HG02798 (cell line): ENCODE measurements at regions not wholly inside any gene's neighbourhood (a gene's known extent, or its start where the extent isn't known, plus 50 kb on each side); places are given as distances from the start of the nearest gene placed in this dataset.
A peak's percentile ranks its signal among the peaks of the same experiment; 100 is the strongest.
"Not testable (repeated sequence)": the region's sequence is repeated elsewhere in the genome, so short reads cannot be mapped to it uniquely, and the experiment has no call there.

Experiments
- ATAC-seq: cut with Tn5 transposase; IDR thresholded peaks from one replicate; pipeline ENCODE4 v1.9.1; 2021; ENCODE audit warnings: mild to moderate bottlenecking; ENCODE audit not compliant: unreplicated experiment, poor library complexity

- no peak for ATAC-seq
Observed at GRCh38 chr3:187849016-187849654, 103.9 kb upstream of the BCL6 start.

- no peak for ATAC-seq
Observed at GRCh38 chr3:187850258-187850921, 105.1 kb upstream of the BCL6 start.

GRCh38 chr3:187852842-187853730 is 107.8 kb upstream of the BCL6 start:
- ATAC-seq, result no peak

- ATAC-seq, result no peak
Observed at GRCh38 chr3:187855131-187855530, 109.9 kb upstream of the BCL6 start.

- ATAC-seq, result no peak
Observed at GRCh38 chr3:187856555-187856954, 111.3 kb upstream of the BCL6 start.

- ATAC-seq, result no peak
Observed at GRCh38 chr3:187858041-187858440, 112.8 kb upstream of the BCL6 start.

- no peak for ATAC-seq
Observed at GRCh38 chr3:187858711-187859110, 113.4 kb upstream of the BCL6 start.

GRCh38 chr3:187862701-187863277 is 117.5 kb upstream of the BCL6 start:
- not testable (repeated sequence) for ATAC-seq

- peak; percentile 52 for ATAC-seq
Observed at GRCh38 chr3:187870360-187871203, 125.3 kb upstream of the BCL6 start.

GRCh38 chr3:187871204-187871591 is 125.9 kb upstream of the BCL6 start:
- ATAC-seq, result no peak

- ATAC-seq, result no peak
Observed at GRCh38 chr3:187871848-187872247, 126.6 kb upstream of the BCL6 start.

- ATAC-seq, result no peak
Observed at GRCh38 chr3:187873843-187874242, 128.6 kb upstream of the BCL6 start.

GRCh38 chr3:187875863-187876262 is 130.6 kb upstream of the BCL6 start:
- no peak for ATAC-seq

GRCh38 chr3:187878772-187879518 is 133.7 kb upstream of the BCL6 start:
- no peak for ATAC-seq

GRCh38 chr3:187880441-187880840 is 135.2 kb upstream of the BCL6 start:
- no peak for ATAC-seq

GRCh38 chr3:187880851-187881250 is 135.6 kb upstream of the BCL6 start:
- no peak for ATAC-seq

GRCh38 chr3:187888701-187889100 is 143.4 kb upstream of the BCL6 start:
- no peak for ATAC-seq

GRCh38 chr3:187889106-187889505 is 143.8 kb upstream of the BCL6 start:
- no peak for ATAC-seq
